GM10248 (cell line): ENCODE measurements at regions not wholly inside any gene's neighbourhood (a gene's known extent, or its start where the extent isn't known, plus 50 kb on each side); places are given as distances from the start of the nearest gene placed in this dataset.

Source experiments
- CTCF ChIA-PET: fragments of 300-600 bp; sonication (Branson Sonifier 250); formaldehyde crosslinking; extraction: SDS; loops from one replicate; lab custom pipeline; 2021; ENCODE audit warnings: antibody characterized with exemption; lab: Yijun Ruan, JAX
- POLR2A ChIA-PET: fragments of 350-650 bp; sonication (Branson Sonifier 250); formaldehyde crosslinking; extraction: SDS; loops from one replicate; lab custom pipeline; 2020; ENCODE audit warnings: antibody characterized with exemption; lab: Yijun Ruan, JAX
- DNase-seq: peaks from one replicate; pipeline ENCODE4 v3.0.0; 2012; ENCODE audit errors: extremely low spot score
- TF ChIP-seq, protein P1 (sequence below): IDR thresholded peaks from 2 replicates; pipeline ENCODE4 v1.5.1; 2012; ENCODE audit warnings: mild to moderate bottlenecking, low read depth; ENCODE audit errors: extremely low read depth, missing control alignments, control extremely low read depth

- CTCF ChIA-PET = no interaction called here
- TF ChIP-seq, protein P1, sequence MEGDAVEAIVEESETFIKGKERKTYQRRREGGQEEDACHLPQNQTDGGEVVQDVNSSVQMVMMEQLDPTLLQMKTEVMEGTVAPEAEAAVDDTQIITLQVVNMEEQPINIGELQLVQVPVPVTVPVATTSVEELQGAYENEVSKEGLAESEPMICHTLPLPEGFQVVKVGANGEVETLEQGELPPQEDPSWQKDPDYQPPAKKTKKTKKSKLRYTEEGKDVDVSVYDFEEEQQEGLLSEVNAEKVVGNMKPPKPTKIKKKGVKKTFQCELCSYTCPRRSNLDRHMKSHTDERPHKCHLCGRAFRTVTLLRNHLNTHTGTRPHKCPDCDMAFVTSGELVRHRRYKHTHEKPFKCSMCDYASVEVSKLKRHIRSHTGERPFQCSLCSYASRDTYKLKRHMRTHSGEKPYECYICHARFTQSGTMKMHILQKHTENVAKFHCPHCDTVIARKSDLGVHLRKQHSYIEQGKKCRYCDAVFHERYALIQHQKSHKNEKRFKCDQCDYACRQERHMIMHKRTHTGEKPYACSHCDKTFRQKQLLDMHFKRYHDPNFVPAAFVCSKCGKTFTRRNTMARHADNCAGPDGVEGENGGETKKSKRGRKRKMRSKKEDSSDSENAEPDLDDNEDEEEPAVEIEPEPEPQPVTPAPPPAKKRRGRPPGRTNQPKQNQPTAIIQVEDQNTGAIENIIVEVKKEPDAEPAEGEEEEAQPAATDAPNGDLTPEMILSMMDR = no peak
- POLR2A ChIA-PET = no interaction called here
- no peak for DNase-seq
Measured at GRCh38 chr2:33839791-33840190, 240.7 kb upstream of the FAM98A start.

DNA sequence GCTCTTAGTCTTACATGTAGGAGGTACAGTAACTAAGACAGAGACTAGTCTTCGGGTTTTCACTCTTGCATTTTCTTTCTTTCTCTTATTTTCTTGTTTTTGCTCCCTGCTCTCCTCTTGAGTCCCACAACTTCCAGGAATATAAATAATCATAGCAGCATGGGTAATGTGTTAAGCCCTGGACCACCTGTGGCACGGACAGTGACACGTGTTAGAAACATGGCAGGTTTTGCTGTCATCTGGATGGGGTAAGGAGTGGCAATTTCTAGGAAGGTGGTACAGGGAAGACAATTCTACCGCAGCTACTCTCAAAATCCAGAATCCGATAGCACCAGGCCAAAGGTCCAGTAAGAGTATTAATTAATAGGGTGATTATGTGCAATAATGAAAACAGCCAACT, 237.5 kb upstream of the FAM98A start:
- CTCF ChIA-PET = no interaction called here
- no peak for DNase-seq
- POLR2A ChIA-PET = no interaction called here
- TF ChIP-seq, protein P1 = no peak

DNA sequence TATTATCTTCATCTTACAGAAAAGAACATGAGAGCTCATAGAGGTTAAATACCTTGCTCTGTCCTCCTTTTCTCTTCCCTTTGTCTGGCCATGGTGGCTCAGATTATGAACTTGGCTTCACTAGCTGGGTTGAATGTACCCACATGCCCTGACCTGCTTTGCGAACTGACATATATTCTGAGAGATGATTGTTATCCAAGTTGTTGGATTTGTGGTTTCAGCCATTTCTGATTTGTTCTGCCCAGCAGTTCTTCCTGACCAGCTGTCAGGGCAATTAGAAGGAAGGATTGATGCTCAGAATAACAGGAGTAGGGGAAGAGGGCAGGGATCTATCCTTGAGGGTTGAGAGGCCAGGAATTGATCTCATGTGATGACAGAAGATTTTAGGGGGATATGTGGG, 236.8 kb upstream of the FAM98A start:
- ChIA-PET POLR2A (no interaction called here), CTCF (no interaction called here)
- TF ChIP-seq, protein P1 = no peak
- no peak for DNase-seq

DNA sequence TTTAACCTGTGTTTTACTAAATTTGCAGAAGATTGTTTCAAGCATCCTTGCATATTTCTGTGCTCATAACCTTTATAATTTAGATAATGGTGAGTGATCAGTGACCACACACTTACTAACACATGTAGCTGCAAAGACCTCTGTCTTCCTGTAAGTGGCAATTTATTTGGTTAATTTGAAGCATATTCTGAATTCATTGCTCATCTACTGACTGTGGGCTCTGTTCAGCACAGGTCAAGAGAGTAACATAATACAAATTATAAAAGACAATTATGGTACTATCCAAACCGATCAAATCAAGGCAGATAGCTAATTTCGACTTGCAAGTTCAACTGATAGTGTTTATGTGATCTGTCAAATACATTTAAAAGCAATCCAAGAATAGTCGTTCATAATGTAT, 223.9 kb upstream of the FAM98A start:
- CTCF ChIA-PET = no interaction called here
- no peak for DNase-seq
- POLR2A ChIA-PET = no interaction called here
- TF ChIP-seq, protein P1 = no peak

DNA sequence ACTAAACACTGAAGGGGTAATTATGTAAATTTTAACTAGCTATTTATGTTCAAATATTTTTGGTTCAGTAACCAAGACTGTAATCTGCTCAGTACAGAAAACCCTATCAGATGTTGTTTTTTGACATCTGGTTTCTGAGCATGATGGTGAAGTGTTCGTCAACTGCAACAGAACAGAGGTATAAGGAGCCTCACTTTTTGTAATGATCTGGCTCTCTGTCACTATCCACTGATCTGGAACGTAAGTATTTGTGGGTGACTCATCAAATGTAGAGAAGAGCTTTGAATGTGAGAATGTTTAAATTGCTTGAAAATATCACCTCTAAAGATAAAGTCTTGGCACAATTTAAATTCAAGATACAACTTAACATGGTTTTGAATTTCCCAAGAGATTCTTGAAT, 213.6 kb upstream of the FAM98A start:
- no peak for DNase-seq
- ChIA-PET POLR2A (no interaction called here), CTCF (no interaction called here)
- TF ChIP-seq, protein P1 = no peak

- POLR2A ChIA-PET = no interaction called here
- CTCF ChIA-PET = no interaction called here
- TF ChIP-seq, protein P1 = no peak
- DNase-seq = no peak
Measured at GRCh38 chr2:33810046-33810835, 211.1 kb upstream of the FAM98A start.
